Glutamatergic neuron (in vitro differentiated cells): ENCODE measurements at regions not wholly inside any gene's neighbourhood (a gene's known extent, or its start where the extent isn't known, plus 50 kb on each side); places are given as distances from the start of the nearest gene placed in this dataset.

ENCODE experiments used
- DNase-seq: peaks from one replicate; pipeline ENCODE4 v3.0.0; 2022
- H3K27ac Mint-ChIP-seq: one replicate; pipeline ENCODE4 v1.8.0; 2020; ENCODE audit warnings: mild to moderate bottlenecking, mixed read lengths, inconsistent platforms; ENCODE audit not compliant: unreplicated experiment
- H3K27me3 Mint-ChIP-seq: one replicate; pipeline ENCODE4 v1.8.0; 2020; ENCODE audit warnings: mild to moderate bottlenecking, moderate library complexity, mixed read lengths, inconsistent platforms; ENCODE audit not compliant: unreplicated experiment
- H3K36me3 Mint-ChIP-seq: one replicate; pipeline ENCODE4 v1.8.0; 2020; ENCODE audit warnings: mild to moderate bottlenecking, mixed read lengths, inconsistent platforms; ENCODE audit not compliant: unreplicated experiment
- H3K4me1 Mint-ChIP-seq: one replicate; pipeline ENCODE4 v1.8.0; 2020; ENCODE audit warnings: mild to moderate bottlenecking, low read depth, mixed read lengths, inconsistent platforms; ENCODE audit not compliant: unreplicated experiment
- H3K4me3 Mint-ChIP-seq: one replicate; pipeline ENCODE4 v1.8.0; 2020; ENCODE audit warnings: mild to moderate bottlenecking, mixed read lengths, inconsistent platforms; ENCODE audit not compliant: unreplicated experiment
- H3K9me3 Mint-ChIP-seq: one replicate; pipeline ENCODE4 v1.8.0; 2020; ENCODE audit warnings: mild to moderate bottlenecking, moderate library complexity, mixed read lengths, inconsistent platforms; ENCODE audit not compliant: unreplicated experiment
- TF ChIP-seq, protein P1 (sequence below): fragments of 200-600 bp; sonication (generic); IDR thresholded peaks from one replicate; pipeline ENCODE4 v1.5.0; 2021; ENCODE audit not compliant: partially characterized antibody, unreplicated experiment

DNA sequence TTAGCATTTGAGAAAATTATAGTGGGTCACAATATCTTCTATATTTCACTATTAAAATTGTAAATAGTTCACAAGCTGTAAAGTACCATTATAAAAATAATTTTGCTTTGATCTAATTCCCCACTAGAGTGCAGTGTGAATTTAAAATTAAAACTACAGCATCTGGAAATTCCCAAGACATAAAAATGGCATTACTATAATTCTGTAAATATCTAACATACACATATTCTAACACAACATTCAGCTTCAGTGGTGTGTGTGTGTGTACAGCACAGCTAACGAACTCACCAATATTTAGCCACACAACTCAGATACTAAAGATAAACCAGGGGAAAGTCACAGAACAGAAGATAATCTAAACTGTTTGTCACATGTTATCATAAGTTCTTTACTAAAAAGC is 424.9 kb upstream of the ZNF385D start:
- Mint-ChIP-seq H3K27me3 (no peaks in the 10 kb centered on the region), H3K36me3 (no peaks in the 10 kb centered on the region), H3K9me3 (no peaks in the 10 kb centered on the region), H3K4me1 (no peaks in the 10 kb centered on the region), H3K4me3 (no peak overlapping the region), H3K27ac (no peak overlapping the region)
- DNase-seq: no peak
- TF ChIP-seq, protein P1, sequence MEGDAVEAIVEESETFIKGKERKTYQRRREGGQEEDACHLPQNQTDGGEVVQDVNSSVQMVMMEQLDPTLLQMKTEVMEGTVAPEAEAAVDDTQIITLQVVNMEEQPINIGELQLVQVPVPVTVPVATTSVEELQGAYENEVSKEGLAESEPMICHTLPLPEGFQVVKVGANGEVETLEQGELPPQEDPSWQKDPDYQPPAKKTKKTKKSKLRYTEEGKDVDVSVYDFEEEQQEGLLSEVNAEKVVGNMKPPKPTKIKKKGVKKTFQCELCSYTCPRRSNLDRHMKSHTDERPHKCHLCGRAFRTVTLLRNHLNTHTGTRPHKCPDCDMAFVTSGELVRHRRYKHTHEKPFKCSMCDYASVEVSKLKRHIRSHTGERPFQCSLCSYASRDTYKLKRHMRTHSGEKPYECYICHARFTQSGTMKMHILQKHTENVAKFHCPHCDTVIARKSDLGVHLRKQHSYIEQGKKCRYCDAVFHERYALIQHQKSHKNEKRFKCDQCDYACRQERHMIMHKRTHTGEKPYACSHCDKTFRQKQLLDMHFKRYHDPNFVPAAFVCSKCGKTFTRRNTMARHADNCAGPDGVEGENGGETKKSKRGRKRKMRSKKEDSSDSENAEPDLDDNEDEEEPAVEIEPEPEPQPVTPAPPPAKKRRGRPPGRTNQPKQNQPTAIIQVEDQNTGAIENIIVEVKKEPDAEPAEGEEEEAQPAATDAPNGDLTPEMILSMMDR: no peak

DNA sequence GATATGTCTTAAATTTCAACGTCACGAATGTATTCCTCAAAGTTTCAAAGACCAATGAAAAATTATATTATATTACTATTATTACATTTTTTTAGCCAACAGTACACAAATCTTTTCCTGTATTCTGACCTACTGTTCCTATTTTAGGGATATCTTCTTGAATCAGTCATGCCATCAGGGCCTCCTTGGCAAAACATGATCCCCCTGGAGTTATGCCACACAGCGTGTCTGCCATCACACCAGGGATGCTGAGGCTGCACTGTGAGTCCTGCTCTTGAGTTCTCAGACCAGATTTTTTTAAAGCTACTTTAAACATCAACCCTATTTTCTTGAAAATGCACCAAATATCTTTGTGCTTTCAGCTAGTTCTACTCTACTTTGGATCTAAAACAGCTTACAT is 425.9 kb upstream of the ZNF385D start:
- Mint-ChIP-seq H3K4me3 (no peak overlapping the region), H3K4me1 (no peaks in the 10 kb centered on the region), H3K9me3 (no peaks in the 10 kb centered on the region), H3K27ac (no peak overlapping the region), H3K27me3 (no peaks in the 10 kb centered on the region), H3K36me3 (no peaks in the 10 kb centered on the region)
- TF ChIP-seq, protein P1: no peak
- no peak for DNase-seq

DNA sequence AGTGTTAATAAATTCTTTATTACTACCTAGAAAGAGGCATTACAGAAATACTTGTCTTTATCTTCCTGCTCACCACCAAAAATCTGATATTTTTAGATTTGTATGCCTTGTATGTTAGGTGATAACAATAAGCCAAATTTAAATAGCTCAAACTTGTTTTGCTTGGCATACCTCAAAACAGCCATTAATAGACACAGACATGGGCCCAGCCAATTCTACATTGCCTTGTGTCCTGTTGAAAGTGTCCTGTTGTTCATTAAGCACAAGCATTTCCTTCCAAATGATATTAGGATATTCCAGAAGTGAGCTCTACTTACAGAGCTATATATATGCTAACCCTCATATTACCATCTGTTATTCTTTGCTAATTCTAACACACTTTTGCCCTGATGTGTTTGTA is 438.6 kb upstream of the ZNF385D start:
- H3K27me3 Mint-ChIP-seq: no peaks in the 10 kb centered on the region
- no peak overlapping the region for H3K27ac Mint-ChIP-seq
- H3K4me3 Mint-ChIP-seq: no peak overlapping the region
- TF ChIP-seq, protein P1: no peak
- no peak for DNase-seq
- no peaks in the 10 kb centered on the region for H3K4me1 Mint-ChIP-seq
- H3K36me3 Mint-ChIP-seq: no peaks in the 10 kb centered on the region
- H3K9me3 Mint-ChIP-seq: no peaks in the 10 kb centered on the region

DNA sequence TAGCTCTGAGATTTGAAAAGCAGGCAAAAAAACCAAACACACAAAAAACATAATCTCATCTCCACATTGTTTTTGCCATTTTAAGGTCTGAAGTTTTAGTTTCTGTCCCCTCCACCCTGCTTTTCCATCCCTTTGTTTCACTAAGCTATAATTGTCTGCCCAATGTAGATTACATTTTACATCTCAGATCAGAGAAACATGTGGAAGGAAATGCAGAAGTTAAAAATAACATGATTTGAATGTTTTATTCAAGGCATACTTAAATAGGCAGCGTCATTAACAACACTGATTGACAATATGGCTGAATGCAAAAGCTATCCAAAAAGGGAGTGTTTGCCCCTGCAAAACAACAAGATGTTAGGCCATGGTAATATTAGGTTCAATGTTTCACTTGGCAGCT is 448.1 kb upstream of the ZNF385D start:
- Mint-ChIP-seq H3K4me3 (no peak overlapping the region), H3K36me3 (no peaks in the 10 kb centered on the region)

DNA sequence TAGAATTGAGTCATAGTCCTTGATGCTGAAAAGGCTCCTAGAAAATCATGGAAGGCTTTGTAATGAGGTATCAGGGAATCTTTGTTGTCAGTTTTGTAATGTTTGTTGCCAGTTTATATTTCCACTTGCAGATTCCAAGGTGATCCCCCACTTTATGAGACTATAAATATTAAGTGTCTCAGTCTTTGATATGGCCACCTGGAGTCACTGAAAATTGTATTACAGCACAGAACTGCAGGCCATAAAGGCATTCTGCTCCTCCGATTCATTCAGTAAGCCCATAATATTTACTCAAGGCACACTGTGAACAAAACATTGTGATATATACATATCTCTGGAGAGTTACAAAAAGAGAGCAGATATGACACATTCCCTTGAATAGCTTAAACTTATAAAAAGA is 457.8 kb upstream of the ZNF385D start:
- H3K4me3 Mint-ChIP-seq: no peak overlapping the region
- no peak overlapping the region for H3K27ac Mint-ChIP-seq
- H3K36me3 Mint-ChIP-seq: no peaks in the 10 kb centered on the region
- no peaks in the 10 kb centered on the region for H3K9me3 Mint-ChIP-seq
- H3K27me3 Mint-ChIP-seq: no peaks in the 10 kb centered on the region
- DNase-seq: no peak
- TF ChIP-seq, protein P1: no peak
- H3K4me1 Mint-ChIP-seq: no peaks in the 10 kb centered on the region

More for the DNA sequence above, 448.1 kb upstream of the ZNF385D start:
- H3K4me1 Mint-ChIP-seq: no peaks in the 10 kb centered on the region
- no peaks in the 10 kb centered on the region for H3K9me3 Mint-ChIP-seq
- no peak for DNase-seq
- H3K27ac Mint-ChIP-seq: no peak overlapping the region
- no peaks in the 10 kb centered on the region for H3K27me3 Mint-ChIP-seq
- TF ChIP-seq, protein P1: no peak
